ENCODE measurements at regions not wholly inside any gene's neighbourhood (a gene's known extent, or its start where the extent isn't known, plus 50 kb on each side); places are given as distances from the start of the nearest gene placed in this dataset.

DNA sequence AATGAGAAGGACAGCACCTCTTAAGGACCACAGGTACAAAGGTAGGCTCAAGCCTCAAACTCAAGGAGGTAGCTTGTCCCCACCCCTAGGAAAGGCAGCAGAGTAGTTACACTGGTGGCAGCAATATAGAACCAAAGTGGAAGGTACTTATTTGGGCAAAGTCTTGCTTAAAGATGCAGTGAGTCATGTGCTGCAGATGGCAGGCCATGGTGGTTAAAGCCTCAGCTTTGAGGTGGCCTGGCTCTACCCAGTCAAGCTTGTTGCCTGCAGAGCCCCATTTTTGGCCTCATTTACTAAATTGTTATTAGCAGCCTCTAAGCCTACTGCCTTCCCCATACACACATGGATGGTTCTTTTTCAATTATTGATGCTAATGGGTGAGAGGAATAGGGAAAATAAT is 146.0 kb downstream of the ELOVL4 start:
- no peaks in the 10 kb centered on the region for H3K27me3 ChIP-seq (ENCODE audit: control insufficient read depth in 1 of 2, insufficient read depth in 2 of 2, low read length in 1 of 2)
- no peak for ATAC-seq (ENCODE audit: low FRiP score)
- DNase-seq: no peak
- H3K27ac ChIP-seq (ENCODE audit: low read depth in 1 of 2, low read length in 2 of 2): no peak overlapping the region
- H3K4me3 ChIP-seq (ENCODE audit: low read length in 2 of 2): no peak overlapping the region
- H3K9me3 ChIP-seq (ENCODE audit: control insufficient read depth, low read length): no peaks in the 10 kb centered on the region
- H3K4me1 ChIP-seq (ENCODE audit: control insufficient read depth in 1 of 2, insufficient read depth in 2 of 2, low read length in 2 of 2): no peaks in the 10 kb centered on the region
- intact Hi-C loops (cut with DNase I): no loop called here
- H3K36me3 ChIP-seq (ENCODE audit: control insufficient read depth in 1 of 2, insufficient read depth in 2 of 2, low read length in 1 of 2): no peaks in the 10 kb centered on the region

- Histone ChIP-seq H3K27me3 (ENCODE audit: control insufficient read depth in 1 of 2, insufficient read depth in 2 of 2, low read length in 1 of 2) (no peaks in the 10 kb centered on the region), H3K36me3 (ENCODE audit: control insufficient read depth in 1 of 2, insufficient read depth in 2 of 2, low read length in 1 of 2) (no peaks in the 10 kb centered on the region), H3K4me3 (ENCODE audit: low read length in 2 of 2) (no peak overlapping the region), H3K27ac (ENCODE audit: low read depth in 1 of 2, low read length in 2 of 2) (no peak overlapping the region), H3K4me1 (ENCODE audit: control insufficient read depth in 1 of 2, insufficient read depth in 2 of 2, low read length in 2 of 2) (no peaks in the 10 kb centered on the region), H3K9me3 (ENCODE audit: control insufficient read depth, low read length) (no peaks in the 10 kb centered on the region)
- intact Hi-C loops (cut with DNase I): no loop called here
- 61 to 63% methylated on average over 2 of the region's 2 CpGs for WGBS, 2 donors
- DNase-seq (no peak), ATAC-seq (ENCODE audit: low FRiP score) (no peak)
These were observed 148.5 kb downstream of the ELOVL4 start for GRCh38 chr6:79798841-79799240.

GRCh38 chr6:79797912-79798311 is 149.4 kb downstream of the ELOVL4 start:
- Histone ChIP-seq H3K4me1 (ENCODE audit: control insufficient read depth in 1 of 2, insufficient read depth in 2 of 2, low read length in 2 of 2) (no peaks in the 10 kb centered on the region), H3K9me3 (ENCODE audit: control insufficient read depth, low read length) (no peaks in the 10 kb centered on the region), H3K36me3 (ENCODE audit: control insufficient read depth in 1 of 2, insufficient read depth in 2 of 2, low read length in 1 of 2) (no peaks in the 10 kb centered on the region), H3K27ac (ENCODE audit: low read depth in 1 of 2, low read length in 2 of 2) (no peak overlapping the region), H3K27me3 (ENCODE audit: control insufficient read depth in 1 of 2, insufficient read depth in 2 of 2, low read length in 1 of 2) (no peaks in the 10 kb centered on the region), H3K4me3 (ENCODE audit: low read length in 2 of 2) (no peak overlapping the region)
- WGBS, 2 donors: 64 to 68% methylated on average over 2 of the region's 2 CpGs
- no peak for DNase-seq
- no peak for ATAC-seq (ENCODE audit: low FRiP score)
- intact Hi-C loops (cut with DNase I): no loop called here

- H3K9me3 ChIP-seq (ENCODE audit: control insufficient read depth, low read length): no peaks in the 10 kb centered on the region
- intact Hi-C loops (cut with DNase I): no loop called here
- no peaks in the 10 kb centered on the region for H3K4me1 ChIP-seq (ENCODE audit: control insufficient read depth in 1 of 2, insufficient read depth in 2 of 2, low read length in 2 of 2)
- H3K27me3 ChIP-seq (ENCODE audit: control insufficient read depth in 1 of 2, insufficient read depth in 2 of 2, low read length in 1 of 2): no peaks in the 10 kb centered on the region
- DNase-seq (no peak), ATAC-seq (ENCODE audit: low FRiP score) (no peak)
- no peaks in the 10 kb centered on the region for H3K36me3 ChIP-seq (ENCODE audit: control insufficient read depth in 1 of 2, insufficient read depth in 2 of 2, low read length in 1 of 2)
- no peak overlapping the region for H3K4me3 ChIP-seq (ENCODE audit: low read length in 2 of 2)
- H3K27ac ChIP-seq (ENCODE audit: low read depth in 1 of 2, low read length in 2 of 2): no peak overlapping the region
- 75 to 78% methylated on average over 3 of the region's 3 CpGs for WGBS, 2 donors
These were observed 150.1 kb downstream of the ELOVL4 start for GRCh38 chr6:79797163-79797764.

DNA sequence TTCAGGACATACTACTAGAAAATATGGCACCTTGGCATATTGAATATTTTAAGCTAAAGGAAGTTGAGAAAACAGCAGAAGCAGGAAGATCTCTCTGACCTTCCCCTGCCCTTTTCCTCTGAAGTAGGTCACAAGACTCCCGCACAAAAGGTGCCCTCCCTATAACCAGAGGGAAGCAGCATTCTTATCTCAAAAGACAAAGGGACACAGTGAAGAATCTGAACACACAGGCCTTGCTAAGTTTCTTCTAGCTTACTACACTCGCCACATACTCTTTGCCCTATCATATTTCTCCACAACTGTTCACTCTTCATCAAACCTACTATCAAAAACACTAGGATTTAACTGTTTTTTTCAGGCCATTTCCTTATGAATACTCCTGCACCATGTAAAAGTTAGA is 151.2 kb downstream of the ELOVL4 start:
- Histone ChIP-seq H3K9me3 (ENCODE audit: control insufficient read depth, low read length) (no peaks in the 10 kb centered on the region), H3K36me3 (ENCODE audit: control insufficient read depth in 1 of 2, insufficient read depth in 2 of 2, low read length in 1 of 2) (no peaks in the 10 kb centered on the region), H3K4me1 (ENCODE audit: control insufficient read depth in 1 of 2, insufficient read depth in 2 of 2, low read length in 2 of 2) (no peaks in the 10 kb centered on the region), H3K27ac (ENCODE audit: low read depth in 1 of 2, low read length in 2 of 2) (no peak overlapping the region), H3K27me3 (ENCODE audit: control insufficient read depth in 1 of 2, insufficient read depth in 2 of 2, low read length in 1 of 2) (no peaks in the 10 kb centered on the region), H3K4me3 (ENCODE audit: low read length in 2 of 2) (no peak overlapping the region)
- no peak for ATAC-seq (ENCODE audit: low FRiP score)
- intact Hi-C loops (cut with DNase I): no loop called here
- 70 to 75% methylated on average over 2 of the region's 2 CpGs for WGBS, 2 donors
- no peak for DNase-seq

GRCh38 chr6:79789896-79790295 is 157.5 kb downstream of the ELOVL4 start:
- intact Hi-C loops (cut with DNase I): no loop called here
- Histone ChIP-seq H3K4me3 (ENCODE audit: low read length in 2 of 2) (no peak overlapping the region), H3K27me3 (ENCODE audit: control insufficient read depth in 1 of 2, insufficient read depth in 2 of 2, low read length in 1 of 2) (no peaks in the 10 kb centered on the region), H3K4me1 (ENCODE audit: control insufficient read depth in 1 of 2, insufficient read depth in 2 of 2, low read length in 2 of 2) (no peaks in the 10 kb centered on the region), H3K36me3 (ENCODE audit: control insufficient read depth in 1 of 2, insufficient read depth in 2 of 2, low read length in 1 of 2) (no peaks in the 10 kb centered on the region), H3K9me3 (ENCODE audit: control insufficient read depth, low read length) (no peaks in the 10 kb centered on the region), H3K27ac (ENCODE audit: low read depth in 1 of 2, low read length in 2 of 2) (no peak overlapping the region)
- no peak for DNase-seq
- no peak for ATAC-seq (ENCODE audit: low FRiP score)
- 79 to 83% methylated on average over 5 of the region's 5 CpGs for WGBS, 2 donors

GRCh38 chr6:79788756-79789155 is 157.6 kb downstream of the SH3BGRL2 start:
- Histone ChIP-seq H3K9me3 (ENCODE audit: control insufficient read depth, low read length) (no peaks in the 10 kb centered on the region), H3K27ac (ENCODE audit: low read depth in 1 of 2, low read length in 2 of 2) (no peak overlapping the region), H3K4me1 (ENCODE audit: control insufficient read depth in 1 of 2, insufficient read depth in 2 of 2, low read length in 2 of 2) (no peaks in the 10 kb centered on the region), H3K4me3 (ENCODE audit: low read length in 2 of 2) (no peak overlapping the region), H3K36me3 (ENCODE audit: control insufficient read depth in 1 of 2, insufficient read depth in 2 of 2, low read length in 1 of 2) (no peaks in the 10 kb centered on the region), H3K27me3 (ENCODE audit: control insufficient read depth in 1 of 2, insufficient read depth in 2 of 2, low read length in 1 of 2) (no peaks in the 10 kb centered on the region)
- intact Hi-C loops (cut with DNase I): no loop called here
- 38 to 39% methylated on average over 1 of the region's 1 CpG for WGBS, 2 donors
- ATAC-seq (ENCODE audit: low FRiP score) (no peak), DNase-seq (no peak)

- no peak for ATAC-seq (ENCODE audit: low FRiP score)
These were observed 156.5 kb downstream of the SH3BGRL2 start for GRCh38 chr6:79787626-79788025.

GRCh38 chr6:79784395-79784753 is 153.2 kb downstream of the SH3BGRL2 start:
- 43 to 59% methylated on average over 3 of the region's 3 CpGs for WGBS, 2 donors
- Histone ChIP-seq H3K9me3 (ENCODE audit: control insufficient read depth, low read length) (no peaks in the 10 kb centered on the region), H3K27ac (ENCODE audit: low read depth in 1 of 2, low read length in 2 of 2) (no peak overlapping the region), H3K27me3 (ENCODE audit: control insufficient read depth in 1 of 2, insufficient read depth in 2 of 2, low read length in 1 of 2) (no peaks in the 10 kb centered on the region), H3K4me3 (ENCODE audit: low read length in 2 of 2) (no peak overlapping the region), H3K4me1 (ENCODE audit: control insufficient read depth in 1 of 2, insufficient read depth in 2 of 2, low read length in 2 of 2) (no peaks in the 10 kb centered on the region), H3K36me3 (ENCODE audit: control insufficient read depth in 1 of 2, insufficient read depth in 2 of 2, low read length in 1 of 2) (no peaks in the 10 kb centered on the region)
- intact Hi-C loops (cut with DNase I): no loop called here
- no peak for ATAC-seq (ENCODE audit: low FRiP score)
- DNase-seq: no peak

More at GRCh38 chr6:79787626-79788025, 156.5 kb downstream of the SH3BGRL2 start:
- Histone ChIP-seq H3K9me3 (ENCODE audit: control insufficient read depth, low read length) (no peaks in the 10 kb centered on the region), H3K36me3 (ENCODE audit: control insufficient read depth in 1 of 2, insufficient read depth in 2 of 2, low read length in 1 of 2) (no peaks in the 10 kb centered on the region), H3K4me1 (ENCODE audit: control insufficient read depth in 1 of 2, insufficient read depth in 2 of 2, low read length in 2 of 2) (no peaks in the 10 kb centered on the region), H3K27ac (ENCODE audit: low read depth in 1 of 2, low read length in 2 of 2) (no peak overlapping the region), H3K27me3 (ENCODE audit: control insufficient read depth in 1 of 2, insufficient read depth in 2 of 2, low read length in 1 of 2) (no peaks in the 10 kb centered on the region), H3K4me3 (ENCODE audit: low read length in 2 of 2) (no peak overlapping the region)
- no peak for DNase-seq
- intact Hi-C loops (cut with DNase I): no loop called here
- WGBS, 2 donors: 87% methylated on average over 3 of the region's 3 CpGs

All from aorta (tissue), 5 donors.